GM06990 (cell line): ENCODE measurements at regions not wholly inside any gene's neighbourhood (a gene's known extent, or its start where the extent isn't known, plus 50 kb on each side); places are given as distances from the start of the nearest gene placed in this dataset.

ENCODE experiments used
- DNase-seq: peaks from one replicate; pipeline ENCODE4 v3.0.0-alpha.2; 2011; ENCODE audit not compliant: insufficient read length; ENCODE audit errors: extremely low read depth
- H3K27me3 ChIP-seq: replicated peaks from 2 replicates; pipeline ENCODE4 v1.6.0; 2011; ENCODE audit warnings: low read length; ENCODE audit not compliant: control insufficient read depth, insufficient read depth
- H3K36me3 ChIP-seq: 2 replicates; pipeline ENCODE4 v1.5.1; 2011; ENCODE audit warnings: low read length; ENCODE audit not compliant: control insufficient read depth, insufficient read depth
- H3K4me3 ChIP-seq: replicated peaks from 2 replicates; pipeline ENCODE4 v1.5.1; 2011; ENCODE audit warnings: low read depth, mild to moderate bottlenecking, control low read depth, low read length
- TF ChIP-seq, protein P1 (sequence below): IDR thresholded peaks from 2 replicates; pipeline ENCODE4 v1.5.1; 2011; ENCODE audit warnings: low read length, control low read depth, mild to moderate bottlenecking, inconsistent platforms; ENCODE audit not compliant: insufficient read depth, poor library complexity, severe bottlenecking

DNA sequence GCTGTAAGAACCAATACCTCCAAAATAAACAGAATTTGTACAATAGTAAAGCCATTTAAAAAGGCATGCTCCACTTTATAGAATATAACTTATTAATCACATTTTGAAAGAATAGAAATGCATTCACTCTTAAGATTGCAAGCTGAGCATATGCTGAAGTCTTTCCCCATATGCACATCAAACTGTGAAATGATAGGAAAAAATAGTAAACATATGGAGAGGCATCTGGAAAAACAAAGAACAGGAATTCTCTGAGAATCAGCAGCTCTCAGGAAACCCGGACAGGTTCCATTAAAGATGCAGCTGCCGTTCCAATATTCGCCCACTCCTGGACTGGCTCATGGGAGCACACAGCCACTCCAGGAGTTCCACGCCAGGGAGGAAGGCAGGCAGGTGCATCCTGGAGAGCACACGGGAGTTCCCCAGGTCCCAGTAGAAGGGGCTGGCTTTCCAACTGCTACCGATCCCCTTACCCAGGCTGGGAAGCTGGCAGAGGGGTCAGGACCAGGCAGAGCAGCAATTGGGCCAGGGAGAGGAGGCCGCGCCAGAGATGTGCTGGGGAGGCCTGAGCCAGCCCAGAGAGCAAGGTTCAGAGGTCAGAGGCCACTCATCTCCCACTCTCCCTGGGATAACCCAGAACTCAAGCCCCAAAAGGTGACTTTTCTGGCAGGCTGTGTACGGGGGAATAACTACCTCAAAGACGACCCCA is 111.1 kb downstream of the DLL1 start:
- no peak overlapping the region for H3K4me3 ChIP-seq
- no peaks in the 10 kb centered on the region for H3K27me3 ChIP-seq
- TF ChIP-seq, protein P1, sequence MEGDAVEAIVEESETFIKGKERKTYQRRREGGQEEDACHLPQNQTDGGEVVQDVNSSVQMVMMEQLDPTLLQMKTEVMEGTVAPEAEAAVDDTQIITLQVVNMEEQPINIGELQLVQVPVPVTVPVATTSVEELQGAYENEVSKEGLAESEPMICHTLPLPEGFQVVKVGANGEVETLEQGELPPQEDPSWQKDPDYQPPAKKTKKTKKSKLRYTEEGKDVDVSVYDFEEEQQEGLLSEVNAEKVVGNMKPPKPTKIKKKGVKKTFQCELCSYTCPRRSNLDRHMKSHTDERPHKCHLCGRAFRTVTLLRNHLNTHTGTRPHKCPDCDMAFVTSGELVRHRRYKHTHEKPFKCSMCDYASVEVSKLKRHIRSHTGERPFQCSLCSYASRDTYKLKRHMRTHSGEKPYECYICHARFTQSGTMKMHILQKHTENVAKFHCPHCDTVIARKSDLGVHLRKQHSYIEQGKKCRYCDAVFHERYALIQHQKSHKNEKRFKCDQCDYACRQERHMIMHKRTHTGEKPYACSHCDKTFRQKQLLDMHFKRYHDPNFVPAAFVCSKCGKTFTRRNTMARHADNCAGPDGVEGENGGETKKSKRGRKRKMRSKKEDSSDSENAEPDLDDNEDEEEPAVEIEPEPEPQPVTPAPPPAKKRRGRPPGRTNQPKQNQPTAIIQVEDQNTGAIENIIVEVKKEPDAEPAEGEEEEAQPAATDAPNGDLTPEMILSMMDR: no peak
- H3K36me3 ChIP-seq: no peaks in the 10 kb centered on the region
- DNase-seq: no peak

DNA sequence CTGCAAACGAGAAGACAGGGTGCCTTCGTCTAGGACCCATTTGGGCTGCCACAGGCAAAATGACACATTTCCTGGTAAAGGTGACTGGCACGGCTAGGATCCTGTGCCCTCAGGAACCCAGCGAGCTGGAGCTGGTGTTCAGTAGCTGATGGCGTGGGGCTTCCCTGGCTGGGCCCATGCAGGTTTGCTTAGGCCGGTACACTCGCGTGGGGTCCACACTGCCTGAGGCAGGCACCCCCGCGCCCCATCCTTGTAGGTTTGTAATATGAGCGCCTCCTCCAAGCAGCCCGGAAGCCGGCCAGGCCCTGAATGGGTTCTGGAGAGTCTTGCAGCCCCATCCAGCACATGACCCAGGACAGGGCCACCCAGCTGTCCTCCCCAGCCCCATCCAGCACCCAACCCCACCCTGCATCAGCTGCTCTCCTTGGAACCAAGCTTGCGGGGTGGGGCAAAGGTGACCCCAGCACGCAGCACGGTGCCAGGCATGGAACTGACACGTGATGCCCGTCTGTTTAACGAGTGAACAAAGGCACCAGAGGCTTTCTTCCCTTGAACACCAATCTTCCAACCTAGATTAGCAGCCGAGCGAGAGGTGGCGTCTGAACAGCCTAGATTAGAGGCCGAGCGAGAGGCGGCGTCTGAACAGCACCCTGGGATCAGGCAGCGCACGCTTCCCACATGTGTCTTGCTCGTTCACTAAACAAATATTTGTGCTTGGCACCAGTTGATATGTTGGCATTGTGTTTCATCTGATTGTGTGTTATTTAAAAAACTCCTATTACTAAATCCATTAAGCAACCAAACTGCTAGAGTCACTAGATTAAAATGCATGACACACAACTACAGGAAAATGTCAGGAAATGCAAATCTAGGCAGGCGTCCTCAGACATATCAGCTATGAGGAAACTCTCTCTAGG is 112.1 kb downstream of the DLL1 start:
- TF ChIP-seq, protein P1: no peak
- DNase-seq: no peak

DNA sequence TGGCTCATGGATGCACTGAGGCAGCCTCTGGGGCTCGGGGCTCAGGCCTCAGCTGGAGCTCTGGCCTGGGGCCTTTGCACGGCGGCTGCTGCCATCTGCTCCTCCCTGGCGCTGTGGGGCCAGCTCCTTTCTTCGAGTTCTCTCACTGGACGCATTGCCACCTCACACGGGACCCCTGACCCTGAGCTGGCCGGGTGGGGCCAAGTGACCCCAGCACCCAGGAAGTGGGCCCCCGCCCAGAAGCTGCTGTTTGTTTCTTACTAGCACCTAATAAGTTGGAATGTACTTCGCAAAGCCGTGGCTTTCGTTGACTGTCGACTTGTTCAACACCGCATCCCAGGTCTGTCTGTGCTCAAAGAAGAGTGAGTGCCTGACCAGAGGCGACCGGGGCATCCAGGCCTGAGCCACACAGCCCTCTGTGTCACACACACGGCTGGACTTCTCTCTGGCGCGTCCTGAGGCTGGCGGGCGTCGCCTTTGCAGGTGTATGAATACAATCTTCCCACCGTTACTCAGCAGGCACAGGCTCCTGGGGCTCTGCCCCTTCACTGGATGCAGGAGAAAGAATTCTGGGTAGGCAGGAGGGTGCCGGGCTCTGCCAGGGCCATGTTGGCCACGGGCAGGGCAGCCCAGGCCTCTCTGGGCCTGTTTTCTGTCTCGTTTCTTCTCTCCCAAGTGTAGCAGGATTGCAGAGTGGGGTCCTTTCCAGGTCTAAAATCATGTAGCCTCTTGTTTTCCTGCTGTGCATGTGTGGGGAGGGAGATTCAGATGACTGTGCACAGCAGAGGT is 112.9 kb downstream of the DLL1 start:
- H3K36me3 ChIP-seq: no peaks in the 10 kb centered on the region
- no peak for DNase-seq
- no peak overlapping the region for H3K4me3 ChIP-seq
- TF ChIP-seq, protein P1: no peak
- H3K27me3 ChIP-seq: no peaks in the 10 kb centered on the region

More for the DNA sequence above, 112.1 kb downstream of the DLL1 start:
- H3K36me3 ChIP-seq: no peaks in the 10 kb centered on the region
- H3K4me3 ChIP-seq: no peak overlapping the region
- H3K27me3 ChIP-seq: no peaks in the 10 kb centered on the region

DNA sequence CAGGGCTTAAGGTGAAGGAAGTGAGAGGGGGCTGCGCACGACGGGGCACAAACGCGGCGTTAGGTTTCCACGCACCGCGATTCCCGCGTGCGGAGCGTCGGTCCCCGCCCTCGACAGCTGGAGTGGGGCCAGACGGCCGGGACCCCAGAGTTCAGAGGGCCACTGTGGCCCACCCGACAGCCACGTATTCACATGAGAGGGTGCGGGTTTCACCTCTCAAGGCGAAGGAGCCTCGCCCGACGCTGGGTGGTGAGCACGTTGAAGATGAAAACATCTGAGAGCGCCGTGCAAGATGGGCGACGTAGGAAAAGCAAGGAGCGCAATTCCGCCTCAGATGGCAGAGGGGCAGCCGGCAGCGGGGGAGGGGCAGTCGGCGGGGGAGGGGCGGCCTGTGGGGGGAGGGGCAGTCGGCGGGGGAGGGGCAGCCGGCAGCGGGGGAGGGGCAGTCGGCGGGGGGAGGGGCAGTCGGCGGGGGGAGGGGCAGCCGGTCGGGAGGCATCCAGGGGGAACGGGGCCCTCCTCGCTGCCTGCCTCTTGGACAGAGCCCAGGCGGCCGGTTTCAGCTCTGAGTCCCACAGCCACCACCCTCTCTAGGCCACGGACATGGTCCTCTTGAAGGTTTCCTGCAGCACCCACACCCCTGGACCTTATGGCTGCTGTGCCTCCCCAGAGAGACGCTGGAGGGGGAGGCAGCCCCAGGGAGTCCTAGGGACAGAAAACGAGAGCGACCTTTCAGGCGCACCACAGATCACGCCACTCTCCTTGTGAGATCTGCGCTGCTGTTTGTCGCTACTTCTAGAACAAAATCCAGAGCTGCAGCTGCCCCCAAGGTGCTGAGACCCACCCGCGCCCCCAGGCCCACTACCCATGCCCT is 113.7 kb downstream of the DLL1 start:
- no peak overlapping the region for H3K4me3 ChIP-seq
- H3K27me3 ChIP-seq: no peaks in the 10 kb centered on the region
- no peak for DNase-seq
- TF ChIP-seq, protein P1: no peak
- no peaks in the 10 kb centered on the region for H3K36me3 ChIP-seq
